ENCODE measurements at regions not wholly inside any gene's neighbourhood (a gene's known extent, or its start where the extent isn't known, plus 50 kb on each side); places are given as distances from the start of the nearest gene placed in this dataset.

DNA sequence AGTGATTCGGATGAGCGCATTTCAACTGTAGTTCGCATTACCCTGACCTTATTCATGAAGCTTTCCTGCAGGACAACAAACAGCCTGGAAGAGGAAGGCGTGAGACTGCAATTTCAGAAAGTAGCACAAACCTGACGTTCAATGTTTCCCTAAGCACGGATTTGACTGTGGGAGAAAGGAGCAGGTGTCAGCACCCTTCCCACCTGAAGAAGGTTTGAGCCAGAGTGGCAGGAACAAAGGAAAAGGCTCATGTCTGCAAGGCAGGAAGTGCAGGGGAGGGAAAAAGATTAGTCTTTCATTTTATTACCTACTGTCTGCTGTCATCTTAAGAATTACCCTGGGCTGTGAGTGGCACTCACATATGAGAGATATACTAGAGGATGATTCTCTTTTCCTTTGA lies 114.0 kb downstream of the MED10 start:
- 86% methylated on average over 6 of the region's 6 CpGs for WGBS (ENCODE audit: insufficient coverage, low coverage, low lambda C conversion rate, missing lambda C conversion rate)
- H3K4me1 ChIP-seq, result no peaks in the 10 kb centered on the region
- no peak for TF ChIP-seq POLR2A (IDR thresholded peaks at IDR 0.05)
- TF ChIP-seq, protein P1, sequence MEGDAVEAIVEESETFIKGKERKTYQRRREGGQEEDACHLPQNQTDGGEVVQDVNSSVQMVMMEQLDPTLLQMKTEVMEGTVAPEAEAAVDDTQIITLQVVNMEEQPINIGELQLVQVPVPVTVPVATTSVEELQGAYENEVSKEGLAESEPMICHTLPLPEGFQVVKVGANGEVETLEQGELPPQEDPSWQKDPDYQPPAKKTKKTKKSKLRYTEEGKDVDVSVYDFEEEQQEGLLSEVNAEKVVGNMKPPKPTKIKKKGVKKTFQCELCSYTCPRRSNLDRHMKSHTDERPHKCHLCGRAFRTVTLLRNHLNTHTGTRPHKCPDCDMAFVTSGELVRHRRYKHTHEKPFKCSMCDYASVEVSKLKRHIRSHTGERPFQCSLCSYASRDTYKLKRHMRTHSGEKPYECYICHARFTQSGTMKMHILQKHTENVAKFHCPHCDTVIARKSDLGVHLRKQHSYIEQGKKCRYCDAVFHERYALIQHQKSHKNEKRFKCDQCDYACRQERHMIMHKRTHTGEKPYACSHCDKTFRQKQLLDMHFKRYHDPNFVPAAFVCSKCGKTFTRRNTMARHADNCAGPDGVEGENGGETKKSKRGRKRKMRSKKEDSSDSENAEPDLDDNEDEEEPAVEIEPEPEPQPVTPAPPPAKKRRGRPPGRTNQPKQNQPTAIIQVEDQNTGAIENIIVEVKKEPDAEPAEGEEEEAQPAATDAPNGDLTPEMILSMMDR (IDR thresholded peaks at IDR 0.05), result no peak
- intact Hi-C loops (cut with DNase I), result no loop called here
- H3K4me3 ChIP-seq, result no peak overlapping the region
- H3K27me3 ChIP-seq, result no peaks in the 10 kb centered on the region
- H3K27ac ChIP-seq, result no peak overlapping the region
- no peaks in the 10 kb centered on the region for H3K36me3 ChIP-seq
- no peak for ATAC-seq
- DNase-seq, result no peak
- no peaks in the 10 kb centered on the region for H3K9me3 ChIP-seq

GRCh38 chr5:6262651-6263363 lies 115.5 kb downstream of the MED10 start:
- TF ChIP-seq, protein P1 (IDR thresholded peaks at IDR 0.05), result no peak
- no peak for TF ChIP-seq POLR2A (IDR thresholded peaks at IDR 0.05)
- no peak for DNase-seq

DNA sequence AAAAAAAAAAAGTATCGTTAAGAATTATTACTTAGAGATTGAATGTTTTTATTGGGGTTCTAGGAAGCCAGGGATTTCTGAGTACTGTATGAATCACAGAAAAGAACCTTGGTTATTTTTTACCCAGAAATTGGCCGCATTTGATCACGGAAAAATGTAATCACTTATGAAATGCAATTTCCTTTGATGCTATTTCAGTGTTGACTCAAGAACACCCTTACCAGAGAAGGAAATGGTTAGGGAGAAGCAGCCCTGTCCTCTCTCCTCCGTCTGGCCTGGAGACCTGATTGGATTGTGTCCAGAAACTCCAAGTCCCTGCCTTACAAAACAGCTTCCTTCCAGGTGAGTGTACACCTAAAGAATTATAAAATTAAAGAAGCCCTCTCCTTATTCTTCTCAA lies 116.7 kb downstream of the MED10 start:
- WGBS (ENCODE audit: insufficient coverage, low coverage, low lambda C conversion rate, missing lambda C conversion rate), result 60% methylated on average over 4 of the region's 4 CpGs
- H3K4me1 ChIP-seq, result no peaks in the 10 kb centered on the region
- DNase-seq (no peak), ATAC-seq (no peak)
- TF ChIP-seq, protein P1 (IDR thresholded peaks at IDR 0.05), result no peak
- no peak for TF ChIP-seq POLR2A (IDR thresholded peaks at IDR 0.05)
- H3K9me3 ChIP-seq, result no peaks in the 10 kb centered on the region
- no peaks in the 10 kb centered on the region for H3K36me3 ChIP-seq
- H3K27me3 ChIP-seq, result no peaks in the 10 kb centered on the region
- no peak overlapping the region for H3K27ac ChIP-seq
- H3K4me3 ChIP-seq, result no peak overlapping the region
- intact Hi-C loops (cut with DNase I), result no loop called here

More at GRCh38 chr5:6262651-6263363, 115.5 kb downstream of the MED10 start:
- no peaks in the 10 kb centered on the region for H3K27me3 ChIP-seq
- 77% methylated on average over 10 of the region's 13 CpGs for WGBS (ENCODE audit: insufficient coverage, low coverage, low lambda C conversion rate, missing lambda C conversion rate)
- H3K36me3 ChIP-seq, result no peaks in the 10 kb centered on the region
- no peak overlapping the region for H3K27ac ChIP-seq
- H3K4me3 ChIP-seq, result no peak overlapping the region
- H3K9me3 ChIP-seq, result no peaks in the 10 kb centered on the region
- no peaks in the 10 kb centered on the region for H3K4me1 ChIP-seq
- intact Hi-C loops (cut with DNase I), result no loop called here
- ATAC-seq, result no peak

DNA sequence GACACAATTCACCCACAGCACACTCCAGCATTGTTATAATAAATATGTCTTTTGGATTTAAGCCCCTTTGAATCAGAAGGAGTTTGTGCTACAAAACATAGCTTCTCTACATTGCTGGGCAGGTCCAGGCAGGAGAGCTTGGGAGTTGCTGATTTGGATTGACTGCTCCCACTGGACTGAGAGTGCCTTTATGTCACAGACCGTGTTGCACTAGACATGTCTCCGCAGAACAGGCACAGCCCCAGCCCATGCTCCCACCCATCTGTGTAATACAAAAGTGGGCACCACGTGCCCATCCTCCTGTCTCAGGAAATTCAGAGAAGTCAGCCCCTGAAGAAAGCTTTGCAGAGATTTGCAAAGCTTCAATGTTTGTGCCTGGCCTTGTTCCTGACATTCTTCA lies 117.1 kb downstream of the MED10 start:
- ATAC-seq (no peak), DNase-seq (no peak)
- intact Hi-C loops (cut with DNase I), result no loop called here
- Histone ChIP-seq H3K9me3 (no peaks in the 10 kb centered on the region), H3K27me3 (no peaks in the 10 kb centered on the region), H3K4me3 (no peak overlapping the region), H3K36me3 (no peaks in the 10 kb centered on the region), H3K4me1 (no peaks in the 10 kb centered on the region), H3K27ac (no peak overlapping the region)
- TF ChIP-seq, protein P1 (IDR thresholded peaks at IDR 0.05), result no peak
- no peak for TF ChIP-seq POLR2A (IDR thresholded peaks at IDR 0.05)
- 64% methylated on average over 3 of the region's 3 CpGs for WGBS (ENCODE audit: insufficient coverage, low coverage, low lambda C conversion rate, missing lambda C conversion rate)
